ENCODE measurements at regions not wholly inside any gene's neighbourhood (a gene's known extent, or its start where the extent isn't known, plus 50 kb on each side); places are given as distances from the start of the nearest gene placed in this dataset.

DNA sequence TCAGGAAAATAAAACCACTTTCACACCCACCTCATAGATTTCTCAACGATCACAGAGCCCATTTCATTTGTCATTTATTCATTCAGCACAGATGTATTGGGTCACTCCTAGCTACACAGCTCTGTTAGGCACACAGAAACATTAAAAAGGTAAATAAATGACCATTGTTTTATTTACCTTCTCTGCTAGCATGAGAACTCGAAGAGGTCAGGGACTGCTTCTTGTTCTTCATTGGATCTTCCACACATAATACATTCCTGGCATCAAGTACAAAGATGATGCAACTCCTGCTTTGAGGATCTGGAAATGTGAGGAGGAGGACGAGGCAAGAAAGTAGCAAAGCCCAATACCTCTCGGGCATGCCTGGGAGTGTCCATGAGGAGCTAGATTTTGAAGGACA is 168.1 kb downstream of the RBM26 start:
- Histone ChIP-seq H3K36me3 (ENCODE audit: low read depth, missing control alignments) (no peaks in the 10 kb centered on the region), H3K4me3 (no peak overlapping the region), H3K4me1 (no peaks in the 10 kb centered on the region), H3K27me3 (no peaks in the 10 kb centered on the region), H3K9me3 (no peaks in the 10 kb centered on the region), H3K27ac (no peak overlapping the region)
- no peak for TF ChIP-seq POLR2A (IDR thresholded peaks at IDR 0.05)
- TF ChIP-seq, protein P1, sequence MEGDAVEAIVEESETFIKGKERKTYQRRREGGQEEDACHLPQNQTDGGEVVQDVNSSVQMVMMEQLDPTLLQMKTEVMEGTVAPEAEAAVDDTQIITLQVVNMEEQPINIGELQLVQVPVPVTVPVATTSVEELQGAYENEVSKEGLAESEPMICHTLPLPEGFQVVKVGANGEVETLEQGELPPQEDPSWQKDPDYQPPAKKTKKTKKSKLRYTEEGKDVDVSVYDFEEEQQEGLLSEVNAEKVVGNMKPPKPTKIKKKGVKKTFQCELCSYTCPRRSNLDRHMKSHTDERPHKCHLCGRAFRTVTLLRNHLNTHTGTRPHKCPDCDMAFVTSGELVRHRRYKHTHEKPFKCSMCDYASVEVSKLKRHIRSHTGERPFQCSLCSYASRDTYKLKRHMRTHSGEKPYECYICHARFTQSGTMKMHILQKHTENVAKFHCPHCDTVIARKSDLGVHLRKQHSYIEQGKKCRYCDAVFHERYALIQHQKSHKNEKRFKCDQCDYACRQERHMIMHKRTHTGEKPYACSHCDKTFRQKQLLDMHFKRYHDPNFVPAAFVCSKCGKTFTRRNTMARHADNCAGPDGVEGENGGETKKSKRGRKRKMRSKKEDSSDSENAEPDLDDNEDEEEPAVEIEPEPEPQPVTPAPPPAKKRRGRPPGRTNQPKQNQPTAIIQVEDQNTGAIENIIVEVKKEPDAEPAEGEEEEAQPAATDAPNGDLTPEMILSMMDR (IDR thresholded peaks at IDR 0.05), result no peak
- intact Hi-C loops (cut with DNase I; ENCODE audit: low total_unique reads), result no loop called here
- 77 to 80% methylated on average over 4 of the region's 4 CpGs for WGBS, 2 donors
- DNase-seq, result no peak

DNA sequence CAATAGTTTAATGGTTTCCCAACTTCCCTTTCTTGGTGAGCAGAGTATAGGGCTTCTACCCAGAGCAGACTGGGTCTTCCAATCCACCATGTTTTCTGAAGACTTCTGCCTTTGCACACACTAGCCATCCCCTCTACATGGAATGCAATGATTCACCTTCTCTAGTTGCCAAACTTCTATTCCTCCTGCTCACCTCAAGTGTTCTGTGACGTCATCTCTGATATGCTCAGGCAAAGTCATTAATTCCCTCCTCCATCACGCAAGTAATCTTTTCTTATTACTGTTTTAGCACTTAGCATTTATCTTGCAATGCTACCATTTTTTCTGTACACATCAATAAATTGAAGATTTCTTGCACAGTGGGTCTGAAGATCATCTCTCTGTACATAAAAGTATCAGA is 174.2 kb downstream of the RBM26 start:
- H3K27me3 ChIP-seq, result no peaks in the 10 kb centered on the region
- no peak overlapping the region for H3K27ac ChIP-seq
- no peak overlapping the region for H3K4me3 ChIP-seq
- no peaks in the 10 kb centered on the region for H3K9me3 ChIP-seq
- no peak for DNase-seq
- intact Hi-C loops (cut with DNase I; ENCODE audit: low total_unique reads), result no loop called here
- no peaks in the 10 kb centered on the region for H3K4me1 ChIP-seq
- no peaks in the 10 kb centered on the region for H3K36me3 ChIP-seq (ENCODE audit: low read depth, missing control alignments)
- TF ChIP-seq, protein P1 (IDR thresholded peaks at IDR 0.05), result no peak
- no peak for TF ChIP-seq POLR2A (IDR thresholded peaks at IDR 0.05)
- WGBS, 2 donors, result 85 to 93% methylated on average over 2 of the region's 2 CpGs

DNA sequence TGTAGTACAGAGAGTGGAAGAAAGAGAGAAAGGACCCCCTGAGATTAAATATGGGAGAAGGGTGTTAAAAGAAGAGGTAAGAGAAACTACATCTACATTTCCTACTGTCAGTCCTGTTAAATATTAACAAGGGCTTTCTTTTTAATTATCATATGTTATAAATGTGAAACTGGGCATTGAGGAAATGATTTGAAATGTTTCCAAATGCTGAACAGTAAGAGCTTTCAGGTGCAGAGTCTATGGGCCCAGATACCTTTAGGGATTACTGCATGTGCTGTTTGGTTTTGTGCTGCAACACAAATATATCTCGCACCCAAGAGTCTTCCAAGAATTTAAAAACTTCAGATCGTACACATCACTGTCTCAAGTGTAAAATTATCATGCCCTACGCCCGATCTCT is 176.3 kb downstream of the RBM26 start:
- Histone ChIP-seq H3K9me3 (no peaks in the 10 kb centered on the region), H3K27ac (no peak overlapping the region), H3K4me1 (no peaks in the 10 kb centered on the region), H3K27me3 (no peaks in the 10 kb centered on the region), H3K4me3 (no peak overlapping the region), H3K36me3 (ENCODE audit: low read depth, missing control alignments) (no peaks in the 10 kb centered on the region)
- WGBS, 2 donors, result 79 to 81% methylated on average over 4 of the region's 4 CpGs
- DNase-seq, result no peak
- no peak for TF ChIP-seq POLR2A (IDR thresholded peaks at IDR 0.05)
- TF ChIP-seq, protein P1 (IDR thresholded peaks at IDR 0.05), result no peak
- intact Hi-C loops (cut with DNase I; ENCODE audit: low total_unique reads), result no loop called here

DNA sequence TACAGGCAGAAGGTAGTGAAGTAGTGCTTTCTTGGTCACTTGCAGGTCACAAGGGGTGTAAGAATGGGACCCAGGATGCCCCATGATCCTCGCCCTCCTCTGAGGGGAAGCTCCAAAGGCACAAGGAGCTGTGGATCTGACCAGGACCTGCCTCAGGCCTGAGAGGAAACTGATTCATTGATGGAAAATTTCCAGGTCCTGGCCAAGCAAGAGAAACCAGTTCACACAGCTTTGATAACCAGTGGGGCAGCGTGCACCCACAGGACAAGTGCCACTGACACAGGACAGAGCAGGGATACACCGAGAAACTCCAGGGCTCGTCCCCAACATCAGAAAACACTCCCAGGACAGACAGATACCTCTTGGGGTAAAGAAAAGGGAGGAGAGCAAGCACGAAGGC is 177.1 kb downstream of the RBM26 start:
- Histone ChIP-seq H3K36me3 (ENCODE audit: low read depth, missing control alignments) (no peaks in the 10 kb centered on the region), H3K4me1 (no peaks in the 10 kb centered on the region), H3K27me3 (no peaks in the 10 kb centered on the region), H3K27ac (no peak overlapping the region), H3K9me3 (no peaks in the 10 kb centered on the region), H3K4me3 (no peak overlapping the region)
- intact Hi-C loops (cut with DNase I; ENCODE audit: low total_unique reads), result no loop called here
- no peak for TF ChIP-seq POLR2A (IDR thresholded peaks at IDR 0.05)
- TF ChIP-seq, protein P1 (IDR thresholded peaks at IDR 0.05), result no peak
- WGBS, 2 donors, result 86 to 97% methylated on average over 5 of the region's 5 CpGs
- no peak for DNase-seq

DNA sequence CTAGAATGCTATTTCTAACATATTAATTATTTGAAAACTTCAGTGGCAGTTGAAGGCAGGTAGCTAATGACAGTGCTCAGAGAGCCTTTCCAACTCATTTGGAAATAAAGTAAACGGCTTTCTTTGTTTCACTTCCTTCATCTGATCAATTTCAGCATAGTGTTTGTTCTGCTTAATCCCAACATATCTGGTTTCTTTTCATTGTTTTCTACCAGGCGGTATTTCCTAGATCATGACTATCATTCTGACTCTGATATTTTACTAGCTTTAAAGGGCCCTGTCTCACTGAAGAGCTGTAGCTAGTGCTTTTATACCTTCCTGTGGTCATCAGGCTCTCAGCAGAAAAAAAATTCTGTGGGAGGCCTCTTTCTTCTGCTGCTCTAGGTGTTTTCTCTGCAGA is 178.6 kb downstream of the RBM26 start:
- no peaks in the 10 kb centered on the region for H3K4me1 ChIP-seq
- H3K4me3 ChIP-seq, result no peak overlapping the region
- intact Hi-C loops (cut with DNase I; ENCODE audit: low total_unique reads), result no loop called here
- 56 to 82% methylated on average over 2 of the region's 2 CpGs for WGBS, 2 donors
- no peaks in the 10 kb centered on the region for H3K27me3 ChIP-seq
- H3K9me3 ChIP-seq, result no peaks in the 10 kb centered on the region
- no peak for TF ChIP-seq POLR2A (IDR thresholded peaks at IDR 0.05)
- TF ChIP-seq, protein P1 (IDR thresholded peaks at IDR 0.05), result no peak
- no peaks in the 10 kb centered on the region for H3K36me3 ChIP-seq (ENCODE audit: low read depth, missing control alignments)
- no peak overlapping the region for H3K27ac ChIP-seq
- DNase-seq, result no peak
